ENCODE measurements at regions not wholly inside any gene's neighbourhood (a gene's known extent, or its start where the extent isn't known, plus 50 kb on each side); places are given as distances from the start of the nearest gene placed in this dataset.

DNA sequence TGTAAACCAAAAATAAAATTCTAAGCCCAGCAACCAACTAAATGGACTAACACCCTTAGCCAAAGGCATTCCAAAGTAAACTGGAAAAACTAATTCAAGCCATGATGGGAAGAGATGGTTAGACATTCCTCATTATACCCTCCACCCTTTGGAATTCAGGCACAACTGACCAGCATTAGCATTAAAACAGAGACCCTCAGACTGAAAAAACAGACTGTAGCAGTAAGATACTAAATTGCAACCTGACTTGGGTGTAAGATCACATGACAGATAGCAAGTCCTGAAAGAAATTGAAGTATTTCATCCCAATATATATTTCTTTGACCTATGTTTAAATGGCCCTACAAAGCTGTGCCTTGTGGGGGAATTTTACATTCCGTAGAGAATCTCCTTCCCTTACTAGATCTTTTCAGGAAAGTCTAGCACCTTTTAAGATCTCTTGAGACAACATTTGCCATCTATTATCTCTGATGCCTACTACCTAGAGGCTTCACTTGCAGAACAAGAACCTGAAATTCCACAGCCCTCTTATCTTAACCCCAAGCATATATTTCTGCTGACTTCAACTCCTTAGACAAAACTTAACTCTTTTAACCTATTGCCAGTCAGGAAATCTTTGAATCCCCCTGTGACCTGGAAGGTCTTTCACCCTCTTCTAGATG, 750.2 kb upstream of the IGFBP3 start:
- no peak for DNase-seq
- Histone ChIP-seq H3K9ac (ENCODE audit: low read length in 3 of 3) (no peak overlapping the region), H3K36me3 (ENCODE audit: control insufficient read depth in 2 of 3, insufficient read depth in 3 of 3, low read length in 3 of 3) (no peaks in the 10 kb centered on the region), H3K4me1 (ENCODE audit: control insufficient read depth in 2 of 3, insufficient read depth in 2 of 3, low read depth in 1 of 3, low read length in 3 of 3) (no peaks in the 10 kb centered on the region), H3K27ac (ENCODE audit: low read depth in 2 of 2, low read length in 2 of 2) (no peak overlapping the region), H3K9me3 (ENCODE audit: control insufficient read depth in 2 of 3, insufficient read depth in 1 of 3, low read length in 3 of 3) (peaks cover 0 to 4% (median 0%) of the 10 kb centered on the region in 3 donors), H3K4me3 (ENCODE audit: low read length in 3 of 3) (no peak overlapping the region), H3K27me3 (ENCODE audit: control insufficient read depth, insufficient read depth, low read length) (no peaks in the 10 kb centered on the region)
- TF ChIP-seq, protein P1, sequence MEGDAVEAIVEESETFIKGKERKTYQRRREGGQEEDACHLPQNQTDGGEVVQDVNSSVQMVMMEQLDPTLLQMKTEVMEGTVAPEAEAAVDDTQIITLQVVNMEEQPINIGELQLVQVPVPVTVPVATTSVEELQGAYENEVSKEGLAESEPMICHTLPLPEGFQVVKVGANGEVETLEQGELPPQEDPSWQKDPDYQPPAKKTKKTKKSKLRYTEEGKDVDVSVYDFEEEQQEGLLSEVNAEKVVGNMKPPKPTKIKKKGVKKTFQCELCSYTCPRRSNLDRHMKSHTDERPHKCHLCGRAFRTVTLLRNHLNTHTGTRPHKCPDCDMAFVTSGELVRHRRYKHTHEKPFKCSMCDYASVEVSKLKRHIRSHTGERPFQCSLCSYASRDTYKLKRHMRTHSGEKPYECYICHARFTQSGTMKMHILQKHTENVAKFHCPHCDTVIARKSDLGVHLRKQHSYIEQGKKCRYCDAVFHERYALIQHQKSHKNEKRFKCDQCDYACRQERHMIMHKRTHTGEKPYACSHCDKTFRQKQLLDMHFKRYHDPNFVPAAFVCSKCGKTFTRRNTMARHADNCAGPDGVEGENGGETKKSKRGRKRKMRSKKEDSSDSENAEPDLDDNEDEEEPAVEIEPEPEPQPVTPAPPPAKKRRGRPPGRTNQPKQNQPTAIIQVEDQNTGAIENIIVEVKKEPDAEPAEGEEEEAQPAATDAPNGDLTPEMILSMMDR (IDR thresholded peaks at IDR 0.05; ENCODE audit: borderline replicate concordance, extremely low read depth, insufficient read depth), result no peak
- FAIRE-seq, result no peak
- intact Hi-C loops (cut with DNase I), result no loop called here

DNA sequence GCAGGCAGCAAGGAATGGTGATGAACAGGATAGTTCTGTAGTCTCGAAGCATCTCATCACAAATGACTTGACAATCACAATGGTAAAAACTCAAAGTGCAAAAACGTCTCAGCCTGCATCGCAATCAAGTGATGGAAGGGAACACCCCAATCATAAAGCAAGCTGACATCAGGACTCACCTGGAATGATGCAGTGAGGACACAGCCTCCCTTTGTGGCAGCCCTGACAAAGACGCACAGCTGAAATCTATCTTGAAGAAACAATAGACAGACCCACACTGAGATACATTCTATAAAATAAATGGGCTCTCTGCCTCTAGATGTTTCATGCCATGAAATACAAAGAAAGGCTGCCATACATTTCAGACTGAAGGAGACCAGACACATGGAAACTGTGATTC, 748.0 kb upstream of the IGFBP3 start:
- intact Hi-C loops (cut with DNase I), result no loop called here
- Histone ChIP-seq H3K4me3 (ENCODE audit: low read length in 3 of 3) (no peak overlapping the region), H3K9me3 (ENCODE audit: control insufficient read depth in 2 of 3, insufficient read depth in 1 of 3, low read length in 3 of 3) (peaks cover 0 to 4% (median 0%) of the 10 kb centered on the region in 3 donors), H3K4me1 (ENCODE audit: control insufficient read depth in 2 of 3, insufficient read depth in 2 of 3, low read depth in 1 of 3, low read length in 3 of 3) (no peaks in the 10 kb centered on the region), H3K27ac (ENCODE audit: low read depth in 2 of 2, low read length in 2 of 2) (no peak overlapping the region), H3K27me3 (ENCODE audit: control insufficient read depth, insufficient read depth, low read length) (no peaks in the 10 kb centered on the region), H3K9ac (ENCODE audit: low read length in 3 of 3) (no peak overlapping the region), H3K36me3 (ENCODE audit: control insufficient read depth in 2 of 3, insufficient read depth in 3 of 3, low read length in 3 of 3) (no peaks in the 10 kb centered on the region)
- FAIRE-seq (no peak), DNase-seq (no peak)
- TF ChIP-seq, protein P1 (IDR thresholded peaks at IDR 0.05; ENCODE audit: borderline replicate concordance, extremely low read depth, insufficient read depth), result no peak

DNA sequence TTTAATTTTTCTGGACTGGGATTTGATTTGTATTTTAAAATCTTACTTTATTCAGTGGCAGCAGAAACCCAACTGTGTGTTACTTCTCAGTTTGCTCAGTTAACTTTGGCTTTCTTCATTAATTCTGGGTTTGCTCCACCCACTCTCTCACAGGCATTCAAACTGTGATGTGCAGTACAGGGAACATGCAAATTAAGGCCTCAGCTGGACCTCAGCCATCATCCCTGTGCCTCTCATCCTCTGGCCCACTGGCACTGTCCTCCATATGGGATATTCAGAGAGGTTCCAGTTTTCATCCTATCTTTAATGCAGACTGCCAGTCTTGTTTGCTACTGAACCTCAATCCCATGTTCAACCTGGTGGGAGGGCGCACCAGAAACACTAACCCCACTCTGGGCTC, 743.4 kb upstream of the IGFBP3 start:
- intact Hi-C loops (cut with DNase I), result no loop called here
- no peak for FAIRE-seq
- no peak for DNase-seq
- Histone ChIP-seq H3K27ac (ENCODE audit: low read depth in 2 of 2, low read length in 2 of 2) (no peak overlapping the region), H3K36me3 (ENCODE audit: control insufficient read depth in 2 of 3, insufficient read depth in 3 of 3, low read length in 3 of 3) (no peaks in the 10 kb centered on the region), H3K4me1 (ENCODE audit: control insufficient read depth in 2 of 3, insufficient read depth in 2 of 3, low read depth in 1 of 3, low read length in 3 of 3) (peaks cover 0 to 3% (median 0%) of the 10 kb centered on the region in 3 donors), H3K4me3 (ENCODE audit: low read length in 3 of 3) (no peak overlapping the region), H3K9me3 (ENCODE audit: control insufficient read depth in 2 of 3, insufficient read depth in 1 of 3, low read length in 3 of 3) (peaks cover 0 to 4% (median 0%) of the 10 kb centered on the region in 3 donors), H3K27me3 (ENCODE audit: control insufficient read depth, insufficient read depth, low read length) (no peaks in the 10 kb centered on the region), H3K9ac (ENCODE audit: low read length in 3 of 3) (no peak overlapping the region)
- TF ChIP-seq, protein P1 (IDR thresholded peaks at IDR 0.05; ENCODE audit: borderline replicate concordance, extremely low read depth, insufficient read depth), result no peak

DNA sequence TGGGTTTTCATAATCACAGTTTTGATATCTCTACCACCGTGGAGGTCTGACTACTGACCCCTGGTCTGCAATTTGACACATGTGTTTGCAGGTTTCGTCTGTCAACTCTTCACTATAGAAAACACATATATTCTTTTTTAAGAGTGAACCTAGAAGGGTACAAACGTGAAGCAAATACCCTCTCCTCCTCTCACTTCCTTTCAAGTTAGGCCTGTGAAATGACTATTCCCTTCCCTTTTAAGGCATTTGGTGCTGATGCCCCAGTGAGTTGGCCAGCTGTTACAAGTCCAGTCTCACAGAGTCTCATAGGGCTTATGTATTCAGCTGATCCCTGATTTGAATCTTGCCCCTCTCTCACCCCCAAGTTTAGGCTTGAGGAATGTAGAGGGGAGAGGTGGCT, 742.0 kb upstream of the IGFBP3 start:
- TF ChIP-seq, protein P1 (IDR thresholded peaks at IDR 0.05; ENCODE audit: borderline replicate concordance, extremely low read depth, insufficient read depth), result no peak
- H3K9me3 ChIP-seq (ENCODE audit: control insufficient read depth in 2 of 3, insufficient read depth in 1 of 3, low read length in 3 of 3), result peaks cover 0 to 4% (median 0%) of the 10 kb centered on the region in 3 donors
- no peak for DNase-seq
- no peak overlapping the region for H3K27ac ChIP-seq (ENCODE audit: low read depth in 2 of 2, low read length in 2 of 2)
- H3K36me3 ChIP-seq (ENCODE audit: control insufficient read depth in 2 of 3, insufficient read depth in 3 of 3, low read length in 3 of 3), result no peaks in the 10 kb centered on the region
- no peak overlapping the region for H3K9ac ChIP-seq (ENCODE audit: low read length in 3 of 3)
- FAIRE-seq, result no peak
- peaks cover 0 to 3% (median 0%) of the 10 kb centered on the region in 3 donors for H3K4me1 ChIP-seq (ENCODE audit: control insufficient read depth in 2 of 3, insufficient read depth in 2 of 3, low read depth in 1 of 3, low read length in 3 of 3)
- no peak overlapping the region for H3K4me3 ChIP-seq (ENCODE audit: low read length in 3 of 3)
- intact Hi-C loops (cut with DNase I), result no loop called here
- H3K27me3 ChIP-seq (ENCODE audit: control insufficient read depth, insufficient read depth, low read length), result no peaks in the 10 kb centered on the region
